NB4 (cell line): ENCODE measurements at regions not wholly inside any gene's neighbourhood (a gene's known extent, or its start where the extent isn't known, plus 50 kb on each side); places are given as distances from the start of the nearest gene placed in this dataset.

Experiments
- MYC ChIP-seq: IDR thresholded peaks from 2 replicates; pipeline ENCODE4 v1.6.1; 2011; ENCODE audit warnings: low read depth, low read length
- POLR2A ChIP-seq: IDR thresholded peaks from 2 replicates; pipeline ENCODE4 v1.6.1; 2011; ENCODE audit warnings: mild to moderate bottlenecking; ENCODE audit not compliant: insufficient read length; ENCODE audit errors: extremely low read depth
- TF ChIP-seq, protein P1 (sequence below): IDR thresholded peaks from one replicate; pipeline ENCODE4 v1.5.1; 2012; ENCODE audit warnings: low read depth, low read length
- TF ChIP-seq, protein P2 (sequence below): IDR thresholded peaks from 2 replicates; pipeline ENCODE4 v1.6.1; 2011; ENCODE audit warnings: low read depth, low read length

DNA sequence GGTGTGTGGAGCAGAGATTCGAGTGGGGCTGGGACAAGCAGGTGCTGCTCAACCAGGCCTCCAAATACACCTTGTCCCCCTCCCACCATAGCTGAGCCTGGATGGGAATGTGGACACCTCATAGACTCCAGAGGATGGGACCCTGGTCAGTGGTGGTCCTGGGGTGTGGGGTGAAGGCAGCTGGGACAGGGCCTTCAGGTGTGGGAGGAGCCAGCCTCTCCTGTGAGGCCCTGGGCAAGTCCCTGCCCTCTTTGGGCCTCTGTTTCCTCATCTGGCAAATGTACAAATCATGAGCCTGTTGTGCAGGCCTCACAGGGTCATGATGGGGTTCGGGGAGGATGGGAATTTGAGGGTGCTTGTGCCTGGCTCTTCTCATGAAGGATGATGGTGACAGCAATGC is 362.9 kb upstream of the NUPR2 start:
- TF ChIP-seq, protein P1, sequence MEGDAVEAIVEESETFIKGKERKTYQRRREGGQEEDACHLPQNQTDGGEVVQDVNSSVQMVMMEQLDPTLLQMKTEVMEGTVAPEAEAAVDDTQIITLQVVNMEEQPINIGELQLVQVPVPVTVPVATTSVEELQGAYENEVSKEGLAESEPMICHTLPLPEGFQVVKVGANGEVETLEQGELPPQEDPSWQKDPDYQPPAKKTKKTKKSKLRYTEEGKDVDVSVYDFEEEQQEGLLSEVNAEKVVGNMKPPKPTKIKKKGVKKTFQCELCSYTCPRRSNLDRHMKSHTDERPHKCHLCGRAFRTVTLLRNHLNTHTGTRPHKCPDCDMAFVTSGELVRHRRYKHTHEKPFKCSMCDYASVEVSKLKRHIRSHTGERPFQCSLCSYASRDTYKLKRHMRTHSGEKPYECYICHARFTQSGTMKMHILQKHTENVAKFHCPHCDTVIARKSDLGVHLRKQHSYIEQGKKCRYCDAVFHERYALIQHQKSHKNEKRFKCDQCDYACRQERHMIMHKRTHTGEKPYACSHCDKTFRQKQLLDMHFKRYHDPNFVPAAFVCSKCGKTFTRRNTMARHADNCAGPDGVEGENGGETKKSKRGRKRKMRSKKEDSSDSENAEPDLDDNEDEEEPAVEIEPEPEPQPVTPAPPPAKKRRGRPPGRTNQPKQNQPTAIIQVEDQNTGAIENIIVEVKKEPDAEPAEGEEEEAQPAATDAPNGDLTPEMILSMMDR = no peak
- TF ChIP-seq POLR2A (no peak), MYC (no peak)
- TF ChIP-seq, protein P2, sequence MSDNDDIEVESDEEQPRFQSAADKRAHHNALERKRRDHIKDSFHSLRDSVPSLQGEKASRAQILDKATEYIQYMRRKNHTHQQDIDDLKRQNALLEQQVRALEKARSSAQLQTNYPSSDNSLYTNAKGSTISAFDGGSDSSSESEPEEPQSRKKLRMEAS = no peak
